B cell (primary cell): ENCODE measurements at regions not wholly inside any gene's neighbourhood (a gene's known extent, or its start where the extent isn't known, plus 50 kb on each side); places are given as distances from the start of the nearest gene placed in this dataset.

ENCODE experiments used
- EZH2 ChIP-seq: IDR thresholded peaks from 2 replicates; pipeline ENCODE4 v1.6.1; 2012; ENCODE audit warnings: borderline replicate concordance, low read depth, mild to moderate bottlenecking, moderate library complexity, low read length; ENCODE audit not compliant: insufficient read depth, poor library complexity, severe bottlenecking
- TF ChIP-seq, protein P1 (sequence below): fragments of 200-600 bp; IDR thresholded peaks from one replicate; pipeline ENCODE4 v1.8.0; 2022; ENCODE audit warnings: antibody characterized with exemption, mild to moderate bottlenecking

DNA sequence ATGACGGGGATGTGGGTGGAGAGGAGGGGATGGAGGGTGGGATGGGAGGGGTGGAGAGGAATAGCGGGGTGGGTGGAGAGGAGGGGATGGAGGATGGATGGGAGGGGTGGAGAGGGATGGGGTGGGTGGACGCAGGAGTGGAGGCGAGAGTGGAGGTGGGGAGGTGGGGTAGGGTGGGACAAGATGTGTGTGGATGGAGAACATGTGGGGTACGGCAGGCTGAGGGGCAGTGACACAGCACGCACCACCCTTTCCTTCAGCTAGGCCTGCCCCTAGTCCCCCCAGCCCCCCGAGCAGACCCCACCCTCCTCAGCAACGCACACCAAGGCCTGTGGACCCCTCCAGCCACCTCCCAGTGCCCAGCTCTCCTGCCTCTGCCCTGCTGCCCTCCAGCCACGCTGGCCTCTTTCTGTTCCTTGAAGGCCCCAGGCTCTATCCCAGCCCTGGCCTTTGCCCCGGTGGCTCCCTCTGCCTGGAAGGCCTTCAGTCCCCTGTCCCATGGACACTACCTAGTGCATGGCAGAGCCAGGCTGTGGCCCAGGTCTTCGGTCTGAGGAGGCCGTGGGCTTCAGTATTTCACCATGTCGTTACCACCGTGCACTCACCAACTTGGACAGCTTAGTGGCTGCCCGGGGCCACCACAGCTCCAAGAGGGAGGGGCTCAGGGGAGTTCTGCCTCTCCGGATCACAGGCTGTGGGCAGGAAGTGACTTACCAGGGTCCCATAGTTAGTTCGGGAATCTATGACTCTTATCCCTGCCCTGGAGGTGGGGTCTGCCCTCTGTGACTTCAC is 78.4 kb upstream of the PMEPA1 start:
- TF ChIP-seq, protein P1, sequence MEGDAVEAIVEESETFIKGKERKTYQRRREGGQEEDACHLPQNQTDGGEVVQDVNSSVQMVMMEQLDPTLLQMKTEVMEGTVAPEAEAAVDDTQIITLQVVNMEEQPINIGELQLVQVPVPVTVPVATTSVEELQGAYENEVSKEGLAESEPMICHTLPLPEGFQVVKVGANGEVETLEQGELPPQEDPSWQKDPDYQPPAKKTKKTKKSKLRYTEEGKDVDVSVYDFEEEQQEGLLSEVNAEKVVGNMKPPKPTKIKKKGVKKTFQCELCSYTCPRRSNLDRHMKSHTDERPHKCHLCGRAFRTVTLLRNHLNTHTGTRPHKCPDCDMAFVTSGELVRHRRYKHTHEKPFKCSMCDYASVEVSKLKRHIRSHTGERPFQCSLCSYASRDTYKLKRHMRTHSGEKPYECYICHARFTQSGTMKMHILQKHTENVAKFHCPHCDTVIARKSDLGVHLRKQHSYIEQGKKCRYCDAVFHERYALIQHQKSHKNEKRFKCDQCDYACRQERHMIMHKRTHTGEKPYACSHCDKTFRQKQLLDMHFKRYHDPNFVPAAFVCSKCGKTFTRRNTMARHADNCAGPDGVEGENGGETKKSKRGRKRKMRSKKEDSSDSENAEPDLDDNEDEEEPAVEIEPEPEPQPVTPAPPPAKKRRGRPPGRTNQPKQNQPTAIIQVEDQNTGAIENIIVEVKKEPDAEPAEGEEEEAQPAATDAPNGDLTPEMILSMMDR: no peak
- no peak for TF ChIP-seq EZH2
